ENCODE measurements at regions not wholly inside any gene's neighbourhood (a gene's known extent, or its start where the extent isn't known, plus 50 kb on each side); places are given as distances from the start of the nearest gene placed in this dataset.

DNA sequence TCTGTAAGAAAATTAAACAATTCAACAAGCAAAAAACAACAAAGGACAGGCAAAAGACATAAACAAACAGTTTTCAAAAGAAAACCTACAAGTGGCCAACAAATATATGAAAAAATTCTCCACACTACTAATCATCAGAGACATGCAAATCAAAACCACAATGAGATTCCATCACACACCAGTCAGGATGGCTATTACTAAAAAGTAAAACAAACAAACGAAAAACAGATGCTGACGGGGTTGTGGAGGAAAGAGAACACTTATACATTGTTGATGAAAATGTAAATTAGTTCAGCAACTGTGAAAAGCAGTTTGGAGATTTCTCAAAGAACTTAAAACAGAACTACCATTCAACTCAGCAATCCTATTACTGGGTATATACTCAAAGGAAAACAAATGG is 537.6 kb downstream of the HDGFL1 start:
- no peaks in the 10 kb centered on the region for H3K36me3 ChIP-seq (ENCODE audit: insufficient read depth, low read length)
- no peak overlapping the region for H2AFZ ChIP-seq (ENCODE audit: low read depth, low read length)
- no peaks in the 10 kb centered on the region for H3F3A ChIP-seq (ENCODE audit: insufficient read depth, low read length, poor library complexity, severe bottlenecking)
- H3K27me3 ChIP-seq (ENCODE audit: insufficient read depth, low read depth, low read length): no peaks in the 10 kb centered on the region
- no peak overlapping the region for H3K27ac ChIP-seq (ENCODE audit: low read length)
- no peak overlapping the region for H3K4me3 ChIP-seq (ENCODE audit: low read length)
- H3K9me2 ChIP-seq (ENCODE audit: insufficient read depth, low read length): no peaks in the 10 kb centered on the region
- H3K79me2 ChIP-seq (replicated peaks; ENCODE audit: insufficient read depth, low read length): no peaks in the 10 kb centered on the region
- no peak overlapping the region for H3K9ac ChIP-seq (ENCODE audit: low read length)
- peaks cover 6% of the 10 kb centered on the region for H3K9me3 ChIP-seq (ENCODE audit: low read length)
- no peak for TF ChIP-seq RAD21 (conservative IDR thresholded peaks at IDR 0.05)
- no peak for TF ChIP-seq SMC3 (conservative IDR thresholded peaks at IDR 0.05; ENCODE audit: poor library complexity)
- no peak for TF ChIP-seq REST (IDR thresholded peaks at IDR 0.05; ENCODE audit: borderline replicate concordance)
- no peak for TF ChIP-seq EP300 (conservative IDR thresholded peaks at IDR 0.05; ENCODE audit: poor library complexity, severe bottlenecking)
- H4K20me1 ChIP-seq (ENCODE audit: insufficient read depth): no peaks in the 10 kb centered on the region
- no peak overlapping the region for H3K4me2 ChIP-seq (ENCODE audit: low read length)

DNA sequence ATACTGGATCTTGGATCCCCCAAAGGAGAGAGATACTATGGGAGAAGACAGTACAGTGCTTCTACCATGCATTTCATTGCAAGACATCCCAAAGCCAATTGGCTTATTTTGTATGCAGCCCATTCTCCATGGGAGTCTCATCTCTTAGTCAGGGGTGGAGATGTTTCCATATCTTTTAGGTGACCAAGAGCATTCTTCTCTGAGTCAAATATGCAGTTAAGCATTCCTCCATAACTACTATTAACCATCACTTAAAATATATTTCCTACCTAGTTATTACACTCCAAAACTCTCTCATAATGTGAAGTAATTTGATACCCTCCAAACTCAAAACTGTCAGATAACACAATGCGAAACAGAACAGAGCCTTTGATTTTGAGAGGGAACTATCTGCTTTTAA is 542.6 kb downstream of the HDGFL1 start:
- Histone ChIP-seq H4K20me1 (ENCODE audit: insufficient read depth) (no peaks in the 10 kb centered on the region), H3K4me3 (ENCODE audit: low read length) (no peak overlapping the region), H2AFZ (ENCODE audit: low read depth, low read length) (no peak overlapping the region), H3K27ac (ENCODE audit: low read length) (no peak overlapping the region), H3F3A (ENCODE audit: insufficient read depth, low read length, poor library complexity, severe bottlenecking) (no peaks in the 10 kb centered on the region), H3K79me2 (replicated peaks; ENCODE audit: insufficient read depth, low read length) (no peaks in the 10 kb centered on the region), H3K9ac (ENCODE audit: low read length) (no peak overlapping the region), H3K9me2 (ENCODE audit: insufficient read depth, low read length) (no peaks in the 10 kb centered on the region), H3K27me3 (ENCODE audit: insufficient read depth, low read depth, low read length) (no peaks in the 10 kb centered on the region), H3K36me3 (ENCODE audit: insufficient read depth, low read length) (no peaks in the 10 kb centered on the region), H3K4me2 (ENCODE audit: low read length) (no peak overlapping the region), H3K9me3 (ENCODE audit: low read length) (peaks cover 5% of the 10 kb centered on the region)
- TF ChIP-seq EZH2 (IDR thresholded peaks at IDR 0.05; ENCODE audit: borderline replicate concordance, insufficient read depth, low read length, poor library complexity, severe bottlenecking) (no peak), SMC3 (conservative IDR thresholded peaks at IDR 0.05; ENCODE audit: poor library complexity) (no peak), POLR2AphosphoS5 (IDR thresholded peaks at IDR 0.05) (no peak), REST (IDR thresholded peaks at IDR 0.05; ENCODE audit: borderline replicate concordance) (no peak), EP300 (conservative IDR thresholded peaks at IDR 0.05; ENCODE audit: poor library complexity, severe bottlenecking) (no peak), CTCF (IDR thresholded peaks at IDR 0.05; ENCODE audit: poor library complexity, severe bottlenecking) (no peak), TAF1 (IDR thresholded peaks at IDR 0.05; ENCODE audit: low read depth) (no peak), MXI1 (conservative IDR thresholded peaks at IDR 0.05; ENCODE audit: poor library complexity, severe bottlenecking) (no peak), RAD21 (conservative IDR thresholded peaks at IDR 0.05) (no peak)

Data from neural cell (in vitro differentiated cells).